PFSK-1 (cell line): ENCODE measurements at regions not wholly inside any gene's neighbourhood (a gene's known extent, or its start where the extent isn't known, plus 50 kb on each side); places are given as distances from the start of the nearest gene placed in this dataset.

Experiments used
- FOXP2 ChIP-seq: optimal IDR thresholded peaks from 2 replicates; pipeline ENCODE3; 2011; ENCODE audit warnings: borderline replicate concordance, control low read depth, inconsistent platforms; ENCODE audit not compliant: insufficient read depth; ENCODE audit errors: extremely low read length, extremely low read depth
- POLR2AphosphoS5 ChIP-seq: IDR thresholded peaks from 2 replicates; pipeline ENCODE4 v1.6.1; 2012; ENCODE audit warnings: low read depth, mild to moderate bottlenecking, control low read depth, low read length, moderate library complexity
- REST ChIP-seq, 2 experiments: IDR thresholded peaks; 2 replicates each; pipeline versions ENCODE4 v1.6.1 to v1.8.0; 2011 to 2012; ENCODE audit warnings: low read depth in 2 of 2, low read length in 2 of 2, control low read depth in 1 of 2, inconsistent platforms in 1 of 2, mild to moderate bottlenecking in 1 of 2, moderate library complexity in 1 of 2; ENCODE audit not compliant: insufficient read depth in 1 of 2
- SIN3A ChIP-seq: IDR thresholded peaks from 2 replicates; pipeline ENCODE4 v1.6.1; 2012; ENCODE audit warnings: mild to moderate bottlenecking, low read length, moderate library complexity, borderline replicate concordance; ENCODE audit not compliant: insufficient read depth
- TAF1 ChIP-seq: IDR thresholded peaks from 2 replicates; pipeline ENCODE4 v1.6.1; 2012; ENCODE audit warnings: low read length, control low read depth, borderline replicate concordance; ENCODE audit not compliant: insufficient read depth

- TF ChIP-seq REST (IDR thresholded peaks at IDR 0.05; ENCODE audit: insufficient read depth in 1 of 2, low read depth in 2 of 2, low read length in 2 of 2) (no peak), TAF1 (no peak), SIN3A (no peak), POLR2AphosphoS5 (no peak), FOXP2 (no peak)
Observed at GRCh38 chr3:72041076-72041475, 256.1 kb upstream of the PROK2 start.
